A549 (cell line): ENCODE measurements at regions not wholly inside any gene's neighbourhood (a gene's known extent, or its start where the extent isn't known, plus 50 kb on each side); places are given as distances from the start of the nearest gene placed in this dataset.

Source experiments
- ATAC-seq, 2 experiments: fragments of 200-7000 bp in 1 of 2; fragments of >200 bp in 1 of 2; cut with Nextera tagmentation in 1 of 2; cut with Tn5 transposase in 1 of 2; 3 replicates each; pipeline versions ENCODE4 v1.8.0 to v1.9.1; 2018 to 2020; ENCODE audit warnings: mild to moderate bottlenecking in 1 of 2, moderate library complexity in 1 of 2
- CTCF ChIA-PET: fragments of 300-600 bp; sonication (Branson Sonifier 250); formaldehyde crosslinking; extraction: SDS; loops from one replicate; lab custom pipeline; 2021; ENCODE audit warnings: antibody characterized with exemption, inconsistent platforms; lab: Yijun Ruan, JAX
- POLR2A ChIA-PET: fragments of 350-600 bp; formaldehyde crosslinking; extraction: SDS; loops from one replicate; lab custom pipeline; 2021; ENCODE audit warnings: antibody characterized with exemption, inconsistent platforms; lab: Yijun Ruan, JAX
- DNase-seq, 2 experiments: peaks; one replicate each; pipeline versions ENCODE4 v3.0.0 to v3.0.0-alpha.2; 2011 to 2016; ENCODE audit warnings: low read depth in 1 of 2, low spot score in 1 of 2
- FAIRE-seq: peaks from 2 replicates; lab custom pipeline; 2011; peaks lifted over from hg19 to GRCh38; lab: Jason Lieb, UNC
- H3K27ac ChIP-seq, 2 experiments: fragments of >200 bp; sonication (Bioruptor Twin); formaldehyde crosslinking; 3 replicates each; pipeline ENCODE4 v1.5.1; 2016 to 2017
- H3K4me1 ChIP-seq: fragments of >200 bp; sonication (Bioruptor Twin); formaldehyde crosslinking; 3 replicates; pipeline ENCODE4 v1.6.1; 2016
- H3K4me2 ChIP-seq: fragments of >200 bp; sonication (Bioruptor Twin); formaldehyde crosslinking; 3 replicates; pipeline ENCODE4 v1.6.1; 2016
- H3K4me3 ChIP-seq: fragments of >200 bp; sonication (Bioruptor Twin); formaldehyde crosslinking; 3 replicates; pipeline ENCODE4 v1.5.1; 2016
- H3K9me3 ChIP-seq: fragments of >200 bp; sonication (Bioruptor Twin); formaldehyde crosslinking; 3 replicates; pipeline ENCODE4 v1.6.1; 2016
- BHLHE40 ChIP-seq: IDR thresholded peaks from 2 replicates; pipeline ENCODE4 v1.6.1; 2012; ENCODE audit warnings: low read depth, low read length, inconsistent platforms
- CBX2 ChIP-seq: fragments of 200-600 bp; sonication (generic); IDR thresholded peaks from 2 replicates; pipeline ENCODE4 v1.6.1; 2016; ENCODE audit warnings: low read depth, mild to moderate bottlenecking, borderline replicate concordance
- HEYL ChIP-seq: fragments of 250-450 bp; sonication (Bioruptor Pico); IDR thresholded peaks from 2 replicates; pipeline ENCODE4 v1.8.0; 2021; ENCODE audit warnings: mild to moderate bottlenecking, moderate library complexity
- HOXB5 ChIP-seq: fragments of 250-450 bp; sonication (Bioruptor Pico); IDR thresholded peaks from 2 replicates; pipeline ENCODE4 v1.5.0; 2020; ENCODE audit warnings: mild to moderate bottlenecking, moderate library complexity
- KDM5A ChIP-seq: fragments of 200-600 bp; sonication (generic); IDR thresholded peaks from 2 replicates; pipeline ENCODE4 v1.6.1; 2016; ENCODE audit warnings: antibody characterized with exemption, mild to moderate bottlenecking
- MAFK ChIP-seq: fragments of 450-650 bp; IDR thresholded peaks from 2 replicates; pipeline ENCODE4 v1.6.1; 2014; ENCODE audit not compliant: partially characterized antibody
- NR3C1 ChIP-seq: fragments of >200 bp; sonication (Bioruptor Twin); formaldehyde crosslinking; IDR thresholded peaks from 3 replicates; pipeline ENCODE4 v1.6.1; 2017
- PHF8 ChIP-seq: fragments of 200-600 bp; sonication (generic); IDR thresholded peaks from 2 replicates; pipeline ENCODE4 v1.6.1; 2016; ENCODE audit warnings: low read depth, mild to moderate bottlenecking, antibody characterized with exemption, moderate library complexity, borderline replicate concordance
- POLR2A ChIP-seq: IDR thresholded peaks from 2 replicates; pipeline ENCODE4 v1.6.1; 2012; ENCODE audit warnings: mild to moderate bottlenecking, low read length
- POLR2AphosphoS2 ChIP-seq: conservative IDR thresholded peaks from 2 replicates; pipeline ENCODE4 v1.6.1; 2012; ENCODE audit warnings: low read length, improper control_type of control experiment, inconsistent platforms
- RCOR1 ChIP-seq: fragments of 150-350 bp; IDR thresholded peaks from 2 replicates; pipeline ENCODE4 v1.6.1; 2014; ENCODE audit warnings: antibody characterized with exemption, low read length, low read depth
- RNF2 ChIP-seq: fragments of 200-600 bp; sonication (generic); IDR thresholded peaks from 2 replicates; pipeline ENCODE4 v1.6.1; 2016; ENCODE audit warnings: low read depth, mild to moderate bottlenecking, antibody characterized with exemption, moderate library complexity, borderline replicate concordance
- SREBF2 ChIP-seq: fragments of 450-650 bp; IDR thresholded peaks from 2 replicates; pipeline ENCODE4 v1.6.1; 2014; ENCODE audit warnings: mild to moderate bottlenecking, moderate library complexity
- TFCP2L1 ChIP-seq: fragments of 250-450 bp; sonication (Bioruptor Pico); IDR thresholded peaks from 2 replicates; pipeline ENCODE4 v1.5.0; 2021; ENCODE audit warnings: mild to moderate bottlenecking
- ZC3H11A ChIP-seq: fragments of 450-650 bp; IDR thresholded peaks from 2 replicates; pipeline ENCODE4 v1.6.1; 2014; ENCODE audit warnings: antibody characterized with exemption, mild to moderate bottlenecking
- ZFP36 ChIP-seq: fragments of 450-650 bp; IDR thresholded peaks from 2 replicates; pipeline ENCODE4 v1.6.1; 2014; ENCODE audit warnings: borderline replicate concordance; ENCODE audit not compliant: partially characterized antibody
- ZNF302 ChIP-seq: fragments of 250-450 bp; sonication (Bioruptor Pico); IDR thresholded peaks from 2 replicates; pipeline ENCODE4 v1.9.0; 2021; ENCODE audit warnings: inconsistent platforms, mild to moderate bottlenecking, moderate library complexity
- WGBS: methylation state at CpG from one replicate; pipeline ENCODE4 v1.1.6; 2017; ENCODE audit errors: missing lambda C conversion rate; 5-methylcytosine and 5-hydroxymethylcytosine counted together
- TF ChIP-seq, protein P1 (sequence below): fragments of >200 bp; sonication (Bioruptor Twin); formaldehyde crosslinking; IDR thresholded peaks from 3 replicates; pipeline ENCODE4 v1.6.1; 2016
- TF ChIP-seq, protein P2 (sequence below): fragments of 450-650 bp; IDR thresholded peaks from 2 replicates; pipeline ENCODE4 v1.6.1; 2014; ENCODE audit warnings: antibody characterized with exemption
- TF ChIP-seq, protein P3 (sequence below): IDR thresholded peaks from 2 replicates; pipeline ENCODE4 v1.6.1; 2012

DNA sequence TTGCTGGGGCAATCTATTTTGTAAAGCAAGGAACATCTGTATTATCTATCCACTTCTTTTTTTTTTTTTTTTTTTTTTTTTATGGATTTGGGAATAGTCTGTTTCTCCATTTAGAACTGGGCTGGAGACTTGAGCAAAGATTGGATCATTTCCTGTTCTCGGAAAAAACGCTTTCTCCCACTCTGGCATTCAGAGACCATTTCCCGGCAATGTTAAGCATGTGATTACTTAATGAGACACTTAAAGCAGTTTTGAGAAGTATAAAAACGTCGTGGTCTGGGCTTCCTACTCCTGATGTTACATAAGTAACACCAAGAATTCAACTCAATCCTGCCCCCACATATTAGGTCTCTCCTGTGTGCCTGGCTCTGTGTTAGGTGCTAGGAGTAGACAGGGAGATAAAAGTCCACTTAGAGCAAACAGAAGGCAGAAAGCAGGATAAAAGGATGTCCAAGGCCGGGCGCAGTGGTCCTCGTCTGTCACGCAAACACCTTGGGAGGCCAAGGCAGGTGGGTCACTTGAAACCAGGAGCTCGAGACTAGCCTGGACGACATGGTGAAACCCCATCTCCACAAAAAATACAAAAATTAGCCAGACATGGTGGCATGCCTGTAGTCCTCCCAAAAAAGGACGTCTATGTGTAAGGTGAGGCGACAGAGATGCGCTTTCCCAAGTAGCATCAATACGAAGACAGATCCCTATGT lies 152.1 kb upstream of the GSC start (continued):
- TF ChIP-seq, protein P1, sequence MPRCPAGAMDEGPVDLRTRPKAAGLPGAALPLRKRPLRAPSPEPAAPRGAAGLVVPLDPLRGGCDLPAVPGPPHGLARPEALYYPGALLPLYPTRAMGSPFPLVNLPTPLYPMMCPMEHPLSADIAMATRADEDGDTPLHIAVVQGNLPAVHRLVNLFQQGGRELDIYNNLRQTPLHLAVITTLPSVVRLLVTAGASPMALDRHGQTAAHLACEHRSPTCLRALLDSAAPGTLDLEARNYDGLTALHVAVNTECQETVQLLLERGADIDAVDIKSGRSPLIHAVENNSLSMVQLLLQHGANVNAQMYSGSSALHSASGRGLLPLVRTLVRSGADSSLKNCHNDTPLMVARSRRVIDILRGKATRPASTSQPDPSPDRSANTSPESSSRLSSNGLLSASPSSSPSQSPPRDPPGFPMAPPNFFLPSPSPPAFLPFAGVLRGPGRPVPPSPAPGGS: no peak
- TF ChIP-seq POLR2A (no peak), RCOR1 (no peak), RNF2 (no peak), BHLHE40 (no peak), KDM5A (no peak), CBX2 (no peak), ZNF302 (CRISPR knock-in tag) (no peak), SREBF2 (no peak), MAFK (no peak), TFCP2L1 (CRISPR knock-in tag) (no peak)
- TF ChIP-seq, protein P2, sequence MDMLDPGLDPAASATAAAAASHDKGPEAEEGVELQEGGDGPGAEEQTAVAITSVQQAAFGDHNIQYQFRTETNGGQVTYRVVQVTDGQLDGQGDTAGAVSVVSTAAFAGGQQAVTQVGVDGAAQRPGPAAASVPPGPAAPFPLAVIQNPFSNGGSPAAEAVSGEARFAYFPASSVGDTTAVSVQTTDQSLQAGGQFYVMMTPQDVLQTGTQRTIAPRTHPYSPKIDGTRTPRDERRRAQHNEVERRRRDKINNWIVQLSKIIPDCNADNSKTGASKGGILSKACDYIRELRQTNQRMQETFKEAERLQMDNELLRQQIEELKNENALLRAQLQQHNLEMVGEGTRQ: no peak

DNA sequence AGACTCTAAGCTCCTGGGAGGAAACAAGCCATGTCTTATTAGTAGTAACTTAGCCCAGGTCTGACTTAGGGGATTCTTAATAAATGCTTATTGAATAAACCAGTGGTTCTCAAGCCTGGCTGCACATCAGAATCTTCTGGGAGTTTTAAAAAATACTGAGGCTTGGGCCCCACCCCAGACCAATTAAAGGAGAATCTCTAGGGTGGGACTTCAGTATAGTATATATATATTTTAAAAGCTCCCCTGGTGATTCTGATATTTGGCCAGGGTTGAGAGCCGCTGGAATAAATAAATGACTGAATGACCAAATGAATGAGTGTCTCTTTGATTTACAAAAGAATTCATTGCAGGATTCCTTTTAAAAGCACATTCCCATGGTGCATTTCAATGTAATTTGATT lies 151.5 kb upstream of the GSC start:
- H3K27ac ChIP-seq: no peak overlapping the region
- no peaks in the 10 kb centered on the region for H3K9me3 ChIP-seq
- H3K4me1 ChIP-seq: no peaks in the 10 kb centered on the region
- no peak overlapping the region for H3K4me3 ChIP-seq
- ATAC-seq (no peak), FAIRE-seq (no peak)
- CTCF ChIA-PET: no interaction called here
- H3K4me2 ChIP-seq: no peak overlapping the region
- TF ChIP-seq POLR2AphosphoS2: no peak
- TF ChIP-seq HEYL (CRISPR knock-in tag): no peak
- TF ChIP-seq MAFK: no peak
- TF ChIP-seq, protein P3, sequence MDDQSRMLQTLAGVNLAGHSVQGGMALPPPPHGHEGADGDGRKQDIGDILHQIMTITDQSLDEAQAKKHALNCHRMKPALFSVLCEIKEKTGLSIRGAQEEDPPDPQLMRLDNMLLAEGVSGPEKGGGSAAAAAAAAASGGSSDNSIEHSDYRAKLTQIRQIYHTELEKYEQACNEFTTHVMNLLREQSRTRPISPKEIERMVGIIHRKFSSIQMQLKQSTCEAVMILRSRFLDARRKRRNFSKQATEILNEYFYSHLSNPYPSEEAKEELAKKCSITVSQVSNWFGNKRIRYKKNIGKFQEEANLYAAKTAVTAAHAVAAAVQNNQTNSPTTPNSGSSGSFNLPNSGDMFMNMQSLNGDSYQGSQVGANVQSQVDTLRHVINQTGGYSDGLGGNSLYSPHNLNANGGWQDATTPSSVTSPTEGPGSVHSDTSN: no peak
- TF ChIP-seq RCOR1: no peak
- no peak for TF ChIP-seq ZC3H11A
- no peak for TF ChIP-seq SREBF2
- TF ChIP-seq PHF8: no peak
- TF ChIP-seq, all 56 proteins: peak for 0
- 20% methylated on average over 1 of the region's 1 CpG for WGBS
- POLR2A ChIA-PET: interaction anchor here (0.5 kb wide), 2 partner anchors 23 to 505 kb away, joined by 3 to 5 read pairs; no protein-coding TSS in a partner anchor
- no peak for DNase-seq

DNA sequence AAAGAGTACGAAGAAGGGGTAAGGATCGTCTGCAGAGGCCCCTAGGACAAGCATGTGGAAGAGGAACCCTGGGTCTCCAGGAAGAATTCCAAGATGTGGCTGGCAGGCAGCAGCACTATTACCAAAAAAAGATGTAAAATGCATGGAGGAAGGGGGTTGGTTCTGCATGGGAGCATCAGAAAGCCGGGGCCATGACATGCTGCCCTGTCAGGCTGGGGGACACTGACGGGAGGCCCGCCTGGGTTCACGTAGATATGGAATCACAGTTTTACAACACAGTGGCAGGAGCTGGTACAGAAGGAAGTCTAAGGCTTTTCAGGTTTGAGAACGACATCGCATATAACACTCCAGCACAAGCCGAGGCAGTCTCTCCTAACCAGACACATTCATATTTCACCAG lies 150.0 kb upstream of the GSC start:
- no peak overlapping the region for H3K4me2 ChIP-seq
- ChIA-PET POLR2A (no interaction called here), CTCF (no interaction called here)
- DNase-seq: no peak
- ATAC-seq: no peak
- no peak for FAIRE-seq
- no peak overlapping the region for H3K4me3 ChIP-seq
- no peaks in the 10 kb centered on the region for H3K4me1 ChIP-seq
- 43% methylated on average over 9 of the region's 9 CpGs for WGBS
- no peak overlapping the region for H3K27ac ChIP-seq
- TF ChIP-seq ZFP36 (no peak), POLR2AphosphoS2 (no peak), HOXB5 (CRISPR knock-in tag) (no peak)
- no peaks in the 10 kb centered on the region for H3K9me3 ChIP-seq

DNA sequence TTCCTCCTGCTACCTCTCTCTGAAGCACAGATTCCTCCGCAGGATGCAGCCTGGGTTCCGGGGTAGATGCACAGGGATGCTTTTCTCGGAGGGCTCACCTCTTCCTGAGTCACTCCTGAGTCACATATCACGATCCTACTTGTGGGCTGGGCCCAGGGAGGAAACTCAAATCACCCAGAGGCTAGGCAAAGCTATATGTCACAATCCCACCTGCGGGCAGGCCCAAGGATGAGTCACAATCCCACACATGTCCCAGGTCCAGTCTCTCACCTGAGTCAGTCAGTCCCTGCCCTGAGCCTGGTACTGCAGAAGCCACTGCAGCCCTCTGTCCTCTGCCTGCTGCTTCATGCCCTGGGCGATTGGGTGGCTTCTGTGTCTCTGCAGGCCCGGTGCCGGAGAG lies 149.0 kb upstream of the GSC start:
- ChIA-PET CTCF (interaction anchor here (0.7 to 0.8 kb wide), 2 partner anchors 169 to 230 kb away, joined by 3 read pairs; no protein-coding TSS in a partner anchor), POLR2A (no interaction called here)
- H3K4me3 ChIP-seq: no peak overlapping the region
- FAIRE-seq (no peak), ATAC-seq (peak in 1 of 2 experiments; percentile 30; a peak in 2 of 6 replicates), DNase-seq (peak in 1 of 2 experiments; percentile 8)
- no peak overlapping the region for H3K4me2 ChIP-seq
- no peaks in the 10 kb centered on the region for H3K4me1 ChIP-seq
- TF ChIP-seq NR3C1: no peak
- TF ChIP-seq, protein P1: no peak
- WGBS: 22% methylated on average over 6 of the region's 8 CpGs
- no peak overlapping the region for H3K27ac ChIP-seq
- H3K9me3 ChIP-seq: no peaks in the 10 kb centered on the region
